SK-N-MC (cell line): ENCODE measurements at regions not wholly inside any gene's neighbourhood (a gene's known extent, or its start where the extent isn't known, plus 50 kb on each side); places are given as distances from the start of the nearest gene placed in this dataset.

Source experiments
- EZH2 ChIP-seq: fragments of 200-600 bp; sonication (generic); IDR thresholded peaks from one replicate; pipeline ENCODE4 v1.6.1; 2017; ENCODE audit warnings: antibody characterized with exemption
- FOXP2 ChIP-seq: optimal IDR thresholded peaks from 2 replicates; pipeline ENCODE3; 2011; ENCODE audit warnings: mild to moderate bottlenecking, moderate library complexity; ENCODE audit not compliant: insufficient read depth; ENCODE audit errors: extremely low read length, control extremely low read depth
- POLR2AphosphoS5 ChIP-seq: IDR thresholded peaks from 2 replicates; pipeline ENCODE4 v1.6.1; 2012; ENCODE audit warnings: mild to moderate bottlenecking, low read depth, low read length, borderline replicate concordance

GRCh38 chr7:19304086-19304485 is 158.9 kb upstream of the FERD3L start:
- TF ChIP-seq POLR2AphosphoS5 (no peak), EZH2 (no peak), FOXP2 (no peak)
